Effector CD4-positive, alpha-beta T cell (primary cell): ENCODE measurements at regions not wholly inside any gene's neighbourhood (a gene's known extent, or its start where the extent isn't known, plus 50 kb on each side); places are given as distances from the start of the nearest gene placed in this dataset.

ENCODE experiments used
- DNase-seq: peaks from one replicate; pipeline ENCODE4 v3.0.0-alpha.2; 2020

DNA sequence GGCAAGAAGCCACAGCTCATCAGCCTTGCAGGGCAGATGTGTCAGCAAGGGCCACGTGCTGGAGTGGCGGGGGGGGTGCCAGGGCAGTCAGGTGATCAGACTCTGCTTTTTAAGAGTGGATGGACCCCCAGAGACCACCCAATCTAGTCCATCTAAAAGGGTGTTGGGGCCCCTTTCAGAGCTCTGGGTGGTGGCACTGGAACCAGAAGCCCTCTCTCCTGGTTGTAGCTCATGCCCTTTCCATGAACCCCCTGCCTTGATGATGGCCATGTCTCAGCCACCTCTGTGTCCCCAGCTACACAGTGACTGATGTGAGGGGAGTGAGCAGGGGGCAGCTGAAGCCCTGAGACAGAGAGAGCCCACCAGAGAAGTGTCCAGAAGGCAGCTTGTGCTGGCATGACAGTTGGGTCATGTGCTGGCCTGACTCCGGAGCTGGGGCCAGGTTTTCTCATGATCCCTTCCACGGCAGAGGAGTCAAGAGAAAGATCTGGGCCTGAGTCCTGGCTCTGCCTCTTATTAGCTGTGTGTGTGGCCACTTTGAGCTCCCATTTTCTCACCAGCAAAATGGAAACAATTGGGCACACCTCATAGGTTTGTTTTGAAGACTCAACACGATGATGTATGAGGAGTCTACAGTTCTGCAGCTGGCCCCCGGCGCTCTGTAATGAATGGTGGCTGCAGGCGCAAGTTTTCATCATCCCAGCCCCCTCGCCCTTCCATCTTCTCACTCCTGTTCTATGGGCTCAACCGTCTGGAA, 195.7 kb downstream of the ZFP36L2 start:
- DNase-seq = no peak

GRCh38 chr2:43029186-43029585, 197.2 kb downstream of the ZFP36L2 start:
- no peak for DNase-seq

- DNase-seq = no peak
These were observed 198.2 kb downstream of the ZFP36L2 start for GRCh38 chr2:43028188-43028587.

- DNase-seq = no peak
These were observed 199.1 kb downstream of the ZFP36L2 start for GRCh38 chr2:43027097-43027873.

DNA sequence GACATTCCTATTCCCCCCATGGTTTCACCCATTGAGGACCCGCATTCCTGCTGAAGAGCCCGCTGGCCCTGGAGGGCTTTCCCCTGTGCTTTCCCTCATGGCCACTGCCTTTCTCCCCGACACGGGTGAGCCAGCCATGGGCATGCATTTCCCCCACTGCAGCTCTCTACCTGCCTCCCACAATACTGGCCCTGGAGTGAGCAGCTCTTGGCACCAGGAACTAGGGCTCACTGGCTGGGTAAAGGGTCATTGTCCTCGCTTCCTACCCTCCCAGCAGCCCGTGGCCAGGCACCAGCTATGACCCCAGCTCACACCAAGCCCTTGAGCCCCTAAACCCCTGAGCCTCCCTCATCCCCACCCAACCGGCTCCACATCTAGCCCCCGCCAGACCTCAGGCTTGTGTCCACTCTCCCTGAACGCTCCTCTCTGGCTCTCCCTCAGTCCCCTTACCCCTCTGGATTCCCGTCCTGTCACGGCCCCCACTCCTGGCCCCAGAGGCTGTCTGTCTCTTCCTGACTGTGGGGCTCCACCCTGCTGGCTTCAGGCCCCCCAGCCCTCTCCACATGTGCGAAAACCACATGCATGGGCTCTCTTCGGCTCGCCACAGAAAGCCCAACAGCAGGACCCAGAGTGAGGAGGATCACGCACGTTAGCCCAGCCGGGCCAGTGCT, 199.8 kb downstream of the ZFP36L2 start:
- DNase-seq = no peak

DNA sequence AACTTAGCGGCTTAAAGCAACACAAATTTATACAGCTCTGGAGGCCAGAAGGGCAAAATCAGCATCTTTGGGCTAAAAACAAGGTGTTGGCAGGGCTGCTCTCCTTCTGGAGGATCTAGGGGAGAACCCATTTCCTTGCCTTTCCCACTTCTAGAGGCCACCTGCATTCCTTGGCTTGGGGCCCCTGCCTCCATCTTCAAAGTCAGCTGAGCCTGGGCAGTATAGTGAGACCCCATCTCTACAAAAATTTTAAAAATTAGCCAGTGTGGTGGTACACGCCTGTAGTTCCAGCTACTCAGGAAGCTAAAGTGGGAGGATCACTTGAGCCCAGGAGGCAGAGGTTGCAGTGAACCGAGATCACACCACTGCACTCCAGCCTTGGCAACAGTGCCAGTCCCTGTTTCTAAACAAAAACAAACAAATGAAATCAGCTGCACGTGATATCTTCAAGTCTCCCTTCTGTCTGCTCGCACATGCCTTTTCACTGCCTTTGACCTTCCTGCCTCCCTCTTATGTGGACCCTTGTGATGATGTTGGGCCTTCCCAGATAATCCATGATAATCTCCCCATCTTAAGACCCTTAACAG, 200.6 kb downstream of the ZFP36L2 start:
- DNase-seq = no peak

DNA sequence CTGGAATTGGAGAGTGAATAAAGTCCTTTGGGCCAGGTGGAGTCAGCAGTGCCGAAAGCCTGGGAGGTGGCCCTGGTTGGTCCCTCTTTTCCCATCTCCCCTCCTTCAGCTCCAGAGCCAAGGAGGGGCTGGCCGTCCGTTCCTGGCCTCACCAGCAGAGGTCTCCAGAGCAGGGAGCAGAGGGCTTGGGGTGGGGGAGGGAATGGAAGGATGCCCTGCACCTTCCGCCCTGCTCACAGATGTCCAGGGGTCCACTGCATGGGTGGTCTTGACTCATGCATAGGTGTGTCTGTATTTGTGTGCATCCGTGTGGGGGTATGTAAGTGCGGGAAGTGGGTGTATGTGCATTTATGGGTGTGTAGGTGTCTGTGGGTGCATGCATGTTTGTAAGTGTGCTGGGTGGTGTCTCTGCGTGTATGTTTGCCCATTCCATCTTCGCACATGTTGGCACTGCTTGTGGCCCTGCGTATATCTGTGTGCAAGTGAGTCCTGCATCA, 201.8 kb downstream of the ZFP36L2 start:
- DNase-seq = no peak

- DNase-seq = no peak
These were observed 202.5 kb downstream of the ZFP36L2 start for GRCh38 chr2:43023791-43024514.

GRCh38 chr2:43022896-43023295, 203.5 kb downstream of the ZFP36L2 start:
- no peak for DNase-seq

- DNase-seq = no peak
These were observed 204.5 kb downstream of the ZFP36L2 start for GRCh38 chr2:43021791-43022509.

DNA sequence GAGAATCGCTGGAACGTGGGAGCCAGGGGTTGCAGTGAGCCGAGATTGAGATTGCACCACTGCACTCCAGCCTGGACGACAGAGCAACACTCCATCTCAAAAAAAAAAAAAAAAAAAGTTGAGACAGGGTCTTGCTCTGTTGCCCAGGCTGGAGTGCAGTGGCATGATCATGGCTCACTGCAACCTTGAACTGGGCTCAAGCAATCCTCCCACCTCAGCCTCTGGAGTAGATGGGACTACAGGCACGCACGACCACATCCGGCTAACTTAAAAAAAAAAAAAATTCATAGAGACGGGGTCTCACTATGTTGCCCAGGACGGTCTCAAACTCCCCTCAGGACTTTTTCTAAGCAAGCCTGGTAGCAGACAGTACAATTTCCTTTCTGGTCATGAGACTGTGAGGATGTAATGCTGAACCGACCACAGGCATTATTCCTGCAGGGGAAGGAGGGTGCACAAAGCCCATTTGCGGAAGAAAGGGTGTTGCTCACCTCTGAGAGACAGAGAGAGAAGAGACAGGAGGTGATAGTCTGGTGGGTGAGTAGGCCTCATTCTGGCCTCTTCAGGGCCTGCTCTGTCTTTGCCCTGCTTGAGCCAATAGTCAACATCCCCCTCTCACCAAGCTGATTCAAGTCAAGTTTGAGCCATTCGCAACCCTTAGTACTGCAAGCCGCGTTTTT, 205.3 kb downstream of the ZFP36L2 start:
- no peak for DNase-seq

- DNase-seq = no peak
These were observed 206.1 kb downstream of the ZFP36L2 start for GRCh38 chr2:43020296-43020695.

DNA sequence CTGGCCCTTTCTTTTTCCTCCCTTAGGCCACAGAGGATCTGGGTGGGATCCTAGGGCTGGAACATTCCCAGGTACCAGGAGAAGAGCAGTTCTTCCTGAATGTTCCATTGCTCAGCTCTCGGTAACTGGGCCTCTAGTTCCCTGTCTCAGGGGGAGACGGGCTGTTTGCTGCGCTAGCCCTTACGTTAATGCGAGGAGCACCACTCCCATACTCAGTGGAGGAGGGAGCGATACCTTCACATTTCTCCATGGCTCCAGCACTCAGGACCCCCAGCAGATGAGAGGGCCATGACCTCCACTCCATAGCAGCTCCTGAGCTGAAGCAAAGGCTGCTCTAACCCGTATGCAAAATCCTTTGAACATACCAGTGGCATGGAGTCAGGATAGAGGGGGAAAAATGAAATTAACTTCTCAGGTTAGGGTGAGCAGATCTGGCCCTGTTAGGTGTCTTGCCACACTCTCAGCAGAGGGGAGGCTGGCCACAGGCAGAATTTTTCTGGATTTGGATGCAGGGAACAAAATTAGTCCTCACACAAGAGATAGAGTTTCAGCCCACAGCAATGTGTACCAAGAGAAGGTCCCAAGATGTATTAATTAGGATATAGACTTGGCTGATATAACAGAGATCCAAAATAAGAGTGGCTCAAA, 206.7 kb downstream of the ZFP36L2 start:
- DNase-seq = no peak

- no peak for DNase-seq
These were observed 207.4 kb downstream of the ZFP36L2 start for GRCh38 chr2:43019025-43019367.

- DNase-seq = no peak
These were observed 208.0 kb downstream of the ZFP36L2 start for GRCh38 chr2:43018179-43019024.

GRCh38 chr2:43013821-43014345, 212.5 kb downstream of the ZFP36L2 start:
- DNase-seq = no peak

DNA sequence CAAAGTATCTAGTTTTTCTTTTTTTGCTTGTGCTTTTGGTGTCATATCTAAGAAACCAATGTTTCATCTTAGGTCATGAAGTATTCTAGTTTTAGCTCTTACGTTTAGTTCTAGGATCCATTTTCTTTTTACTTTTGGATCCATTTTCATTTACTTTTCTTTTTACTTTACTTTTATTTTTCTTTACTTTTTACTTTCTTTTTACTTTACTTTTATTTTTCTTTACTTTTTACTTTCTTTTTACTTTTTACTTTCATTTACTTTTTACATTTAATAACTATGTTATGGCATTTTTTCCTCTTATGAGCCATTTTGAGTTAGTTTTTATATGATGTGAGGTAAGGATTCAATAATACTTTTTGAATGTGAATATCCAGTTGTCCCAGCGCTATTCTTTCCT, 213.4 kb downstream of the ZFP36L2 start:
- DNase-seq = no peak

- DNase-seq = no peak
These were observed 215.3 kb downstream of the ZFP36L2 start for GRCh38 chr2:43011158-43011491.

GRCh38 chr2:43010438-43011157, 215.8 kb downstream of the ZFP36L2 start:
- DNase-seq = no peak
